GM12878 (cell line): ENCODE measurements at regions not wholly inside any gene's neighbourhood (a gene's known extent, or its start where the extent isn't known, plus 50 kb on each side); places are given as distances from the start of the nearest gene placed in this dataset.

ENCODE experiments used
- ATAC-seq: fragments of 200-7000 bp; cut with Tn5 transposase; 3 replicates; pipeline ENCODE4 v1.9.1; 2020; ENCODE audit warnings: mild to moderate bottlenecking, moderate library complexity
- BruUV-seq: library from RNA; stranded (reverse); fragments of 400-500 nt; replicated peaks from 2 replicates; lab custom pipeline; 2021; lab: Mats Ljungman, UMichigan
- CTCF ChIA-PET: fragments of 300-600 bp; sonication (Branson Sonifier 250); formaldehyde crosslinking; extraction: SDS; loops from one replicate; lab custom pipeline; 2021; ENCODE audit warnings: inconsistent platforms; lab: Yijun Ruan, JAX
- POLR2A ChIA-PET: fragments of 350-600 bp; formaldehyde crosslinking; extraction: SDS; loops from one replicate; lab custom pipeline; 2021; ENCODE audit warnings: inconsistent platforms; lab: Charles Lee
- RAD21 ChIA-PET: fragments of 300-600 bp; sonication (Branson Sonifier 250); formaldehyde crosslinking; loops from one replicate; lab custom pipeline; 2023; ENCODE audit warnings: antibody characterized with exemption; ENCODE audit not compliant: unreplicated experiment; lab: Charles Lee
- SMC1A ChIA-PET: fragments of 300-600 bp; sonication (Branson Sonifier 250); formaldehyde crosslinking; loops from one replicate; lab custom pipeline; 2023; ENCODE audit not compliant: unreplicated experiment, uncharacterized antibody; lab: Charles Lee
- DNase-seq: peaks from one replicate; pipeline ENCODE4 v3.0.0-alpha.2; 2011; ENCODE audit warnings: low read depth, low spot score
- FAIRE-seq: peaks from 3 replicates; lab custom pipeline; 2011; peaks lifted over from hg19 to GRCh38; lab: Jason Lieb, UNC
- H2AFZ ChIP-seq: 2 replicates; pipeline ENCODE4 v1.6.0; 2011; ENCODE audit warnings: low read depth, low read length, control low read depth; ENCODE audit not compliant: control insufficient read depth
- H3K27ac ChIP-seq: 2 replicates; pipeline ENCODE4 v1.5.1; 2011; ENCODE audit warnings: control low read depth; ENCODE audit not compliant: control insufficient read depth, insufficient read depth
- H3K27me3 ChIP-seq, 2 experiments: replicated peaks in 1 of 2; 2 replicates each; pipeline versions ENCODE4 v1.6.0 to v1.6.1; 2011; ENCODE audit warnings: low read length in 1 of 2; ENCODE audit not compliant: control insufficient read depth in 2 of 2, insufficient read depth in 2 of 2
- H3K36me3 ChIP-seq, 2 experiments: 2 replicates each; pipeline ENCODE4 v1.5.1; 2011; ENCODE audit warnings: low read length in 1 of 2; ENCODE audit not compliant: control insufficient read depth in 2 of 2, insufficient read depth in 2 of 2
- H3K4me1 ChIP-seq: 2 replicates; pipeline ENCODE4 v1.6.1; 2011; ENCODE audit warnings: mild to moderate bottlenecking, low read length, moderate library complexity, mixed read lengths; ENCODE audit not compliant: control insufficient read depth, insufficient read depth
- H3K4me2 ChIP-seq: 2 replicates; pipeline ENCODE4 v1.6.0; 2011; ENCODE audit warnings: control low read depth; ENCODE audit not compliant: control insufficient read depth, insufficient read depth
- H3K4me3 ChIP-seq: fragments of 200-600 bp; sonication (generic); 2 replicates; pipeline ENCODE4 v1.5.1; 2016
- H3K79me2 ChIP-seq: 2 replicates; pipeline ENCODE4 v1.6.0; 2011; ENCODE audit warnings: low read length; ENCODE audit not compliant: control insufficient read depth, insufficient read depth
- H3K9ac ChIP-seq: 2 replicates; pipeline ENCODE4 v1.8.0; 2011; ENCODE audit warnings: low read length, control low read depth, mixed read lengths; ENCODE audit not compliant: control insufficient read depth, insufficient read depth
- H3K9me3 ChIP-seq: replicated peaks from 3 replicates; pipeline ENCODE4 v1.5.1; 2011; ENCODE audit warnings: mild to moderate bottlenecking, low read length; ENCODE audit not compliant: control insufficient read depth, insufficient read depth
- H4K20me1 ChIP-seq: 2 replicates; pipeline ENCODE4 v1.6.0; 2011; ENCODE audit not compliant: control insufficient read depth, insufficient read depth
- EGR1 ChIP-seq, 2 experiments: IDR thresholded peaks; 1 replicate in 1 of 2; 2 replicates in 1 of 2; pipeline ENCODE4 v1.6.1; 2011 to 2012; ENCODE audit warnings: low read depth in 2 of 2, low read length in 2 of 2, borderline replicate concordance in 1 of 2, mild to moderate bottlenecking in 1 of 2, moderate library complexity in 1 of 2
- GATAD2B ChIP-seq: fragments of 450-650 bp; conservative IDR thresholded peaks from 2 replicates; pipeline ENCODE4 v1.6.1; 2017; ENCODE audit warnings: low read depth, mild to moderate bottlenecking, moderate library complexity
- IKZF1 ChIP-seq: fragments of 450-650 bp; conservative IDR thresholded peaks from 2 replicates; pipeline ENCODE4 v1.6.1; 2017; ENCODE audit warnings: antibody characterized with exemption, mild to moderate bottlenecking
- JUND ChIP-seq: IDR thresholded peaks from 2 replicates; pipeline ENCODE4 v1.6.1; 2012; ENCODE audit warnings: low read depth, mild to moderate bottlenecking, low read length, improper control_type of control experiment, moderate library complexity
- NBN ChIP-seq: fragments of 450-650 bp; IDR thresholded peaks from 2 replicates; pipeline ENCODE4 v1.6.1; 2016
- RAD21 ChIP-seq: IDR thresholded peaks from 2 replicates; pipeline ENCODE4 v1.6.1; 2011; ENCODE audit warnings: mild to moderate bottlenecking, low read depth, low read length, moderate library complexity; ENCODE audit not compliant: insufficient read depth
- RELA ChIP-seq: fragments of 450-650 bp; IDR thresholded peaks from 2 replicates; pipeline ENCODE4 v1.8.0; 2014; ENCODE audit warnings: borderline replicate concordance; ENCODE audit not compliant: partially characterized antibody
- STAT3 ChIP-seq: IDR thresholded peaks from 2 replicates; pipeline ENCODE4 v1.6.1; 2011; ENCODE audit warnings: low read depth, low read length, improper control_type of control experiment
- TAF1 ChIP-seq: IDR thresholded peaks from 2 replicates; pipeline ENCODE4 v1.6.1; 2011; ENCODE audit warnings: mild to moderate bottlenecking, low read depth, low read length, borderline replicate concordance
- TCF12 ChIP-seq: IDR thresholded peaks from 2 replicates; pipeline ENCODE4 v1.6.1; 2011; ENCODE audit warnings: low read depth, mild to moderate bottlenecking, low read length
- TCF3 ChIP-seq: IDR thresholded peaks from 2 replicates; pipeline ENCODE4 v1.6.1; 2012; ENCODE audit warnings: low read depth, mild to moderate bottlenecking, low read length, borderline replicate concordance; ENCODE audit not compliant: insufficient read depth
- ZBED1 ChIP-seq: IDR thresholded peaks from 2 replicates; pipeline ENCODE4 v1.6.1; 2016; ENCODE audit warnings: borderline replicate concordance
- ZNF217 ChIP-seq: fragments of 450-650 bp; IDR thresholded peaks from 2 replicates; pipeline ENCODE4 v1.6.1; 2017; ENCODE audit warnings: antibody characterized with exemption, mild to moderate bottlenecking
- WGBS: methylation state at CpG from one replicate; pipeline ENCODE4 v1.1.6; 2016; ENCODE audit warnings: low lambda C conversion rate; ENCODE audit not compliant: insufficient replicate concordance, insufficient coverage; ENCODE audit errors: missing lambda C conversion rate; 5-methylcytosine and 5-hydroxymethylcytosine counted together
- in situ Hi-C: fragments of 300-500 bp; cut with MboI; formaldehyde crosslinking; loops from 9 replicates; pipeline ENCODE4 v1.14.3; 2018; ENCODE audit warnings: mixed read lengths
- intact Hi-C: fragments of 100-400 bp; cut with micrococcal nuclease; formaldehyde crosslinking; loops from one replicate; pipeline ENCODE4 v1.14.2; 2022; ENCODE audit not compliant: unreplicated experiment
- TF ChIP-seq, protein P1 (sequence below): IDR thresholded peaks from 2 replicates; pipeline ENCODE4 v1.6.1; 2012; ENCODE audit warnings: improper control_type of control experiment, low read depth, low read length; ENCODE audit not compliant: insufficient replicate concordance
- TF ChIP-seq, protein P2 (sequence below): IDR thresholded peaks from 2 replicates; pipeline ENCODE4 v1.6.1; 2011; ENCODE audit warnings: borderline replicate concordance, low read depth, mild to moderate bottlenecking, moderate library complexity, mixed read lengths, low read length; ENCODE audit not compliant: insufficient read depth; ENCODE audit errors: extremely low read length
- TF ChIP-seq, protein P3 (sequence below): IDR thresholded peaks from 2 replicates; pipeline ENCODE4 v1.6.1; 2011; ENCODE audit warnings: low read depth, low read length, improper control_type of control experiment, borderline replicate concordance

DNA sequence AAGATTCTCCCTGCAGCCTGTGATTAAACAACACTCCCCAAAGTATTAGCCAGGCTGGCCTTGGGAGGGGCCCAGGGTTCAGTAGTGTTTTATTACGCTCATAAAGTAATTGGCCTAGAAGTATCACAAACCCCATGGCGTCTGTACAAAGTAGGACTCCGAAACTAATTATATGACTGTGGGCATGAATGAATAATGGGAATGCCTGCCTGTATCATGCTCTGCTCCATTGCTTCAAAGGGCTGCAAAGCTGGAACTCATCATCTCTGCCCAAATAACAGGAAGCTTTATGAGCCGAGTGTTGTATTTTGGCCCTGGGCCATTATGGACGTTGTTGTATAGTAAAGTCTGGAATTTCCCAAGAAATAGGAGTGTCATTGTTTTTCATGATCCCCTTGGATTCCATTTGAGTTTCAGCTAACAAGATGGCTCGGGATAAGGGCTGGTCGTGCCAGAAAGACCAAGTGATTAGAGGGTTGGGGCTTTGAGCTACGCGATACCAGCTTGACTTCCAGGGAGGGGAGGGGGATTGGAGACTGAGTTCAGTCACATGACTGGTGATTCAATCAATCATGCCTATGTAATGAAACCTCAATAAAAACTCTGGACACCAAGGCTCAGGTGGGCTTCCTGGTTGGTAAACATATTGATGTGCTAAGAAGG is 65.3 kb upstream of the NPTX2 start:
- CTCF ChIA-PET: no interaction called here
- intact Hi-C loops: no loop called here
- Histone ChIP-seq H3K27me3 (no peaks in the 10 kb centered on the region), H3K27ac (no peak overlapping the region), H3K79me2 (no peaks in the 10 kb centered on the region), H4K20me1 (no peaks in the 10 kb centered on the region), H3K9ac (no peak overlapping the region), H3K4me3 (no peak overlapping the region), H3K4me2 (no peak overlapping the region), H3K4me1 (no peaks in the 10 kb centered on the region), H2AFZ (no peak overlapping the region), H3K9me3 (no peaks in the 10 kb centered on the region; the same call in 2 of the 3 replicates), H3K36me3 (no peaks in the 10 kb centered on the region)
- DNase-seq: no peak
- RAD21 ChIA-PET: no interaction called here
- no peak for FAIRE-seq
- ATAC-seq: no peak
- BruUV-seq: no TSS peak
- in situ Hi-C loops: no loop called here
- SMC1A ChIA-PET: no interaction called here
- 45% methylated on average over 9 of the region's 9 CpGs for WGBS
- POLR2A ChIA-PET: no interaction called here
- TF ChIP-seq, protein P1, sequence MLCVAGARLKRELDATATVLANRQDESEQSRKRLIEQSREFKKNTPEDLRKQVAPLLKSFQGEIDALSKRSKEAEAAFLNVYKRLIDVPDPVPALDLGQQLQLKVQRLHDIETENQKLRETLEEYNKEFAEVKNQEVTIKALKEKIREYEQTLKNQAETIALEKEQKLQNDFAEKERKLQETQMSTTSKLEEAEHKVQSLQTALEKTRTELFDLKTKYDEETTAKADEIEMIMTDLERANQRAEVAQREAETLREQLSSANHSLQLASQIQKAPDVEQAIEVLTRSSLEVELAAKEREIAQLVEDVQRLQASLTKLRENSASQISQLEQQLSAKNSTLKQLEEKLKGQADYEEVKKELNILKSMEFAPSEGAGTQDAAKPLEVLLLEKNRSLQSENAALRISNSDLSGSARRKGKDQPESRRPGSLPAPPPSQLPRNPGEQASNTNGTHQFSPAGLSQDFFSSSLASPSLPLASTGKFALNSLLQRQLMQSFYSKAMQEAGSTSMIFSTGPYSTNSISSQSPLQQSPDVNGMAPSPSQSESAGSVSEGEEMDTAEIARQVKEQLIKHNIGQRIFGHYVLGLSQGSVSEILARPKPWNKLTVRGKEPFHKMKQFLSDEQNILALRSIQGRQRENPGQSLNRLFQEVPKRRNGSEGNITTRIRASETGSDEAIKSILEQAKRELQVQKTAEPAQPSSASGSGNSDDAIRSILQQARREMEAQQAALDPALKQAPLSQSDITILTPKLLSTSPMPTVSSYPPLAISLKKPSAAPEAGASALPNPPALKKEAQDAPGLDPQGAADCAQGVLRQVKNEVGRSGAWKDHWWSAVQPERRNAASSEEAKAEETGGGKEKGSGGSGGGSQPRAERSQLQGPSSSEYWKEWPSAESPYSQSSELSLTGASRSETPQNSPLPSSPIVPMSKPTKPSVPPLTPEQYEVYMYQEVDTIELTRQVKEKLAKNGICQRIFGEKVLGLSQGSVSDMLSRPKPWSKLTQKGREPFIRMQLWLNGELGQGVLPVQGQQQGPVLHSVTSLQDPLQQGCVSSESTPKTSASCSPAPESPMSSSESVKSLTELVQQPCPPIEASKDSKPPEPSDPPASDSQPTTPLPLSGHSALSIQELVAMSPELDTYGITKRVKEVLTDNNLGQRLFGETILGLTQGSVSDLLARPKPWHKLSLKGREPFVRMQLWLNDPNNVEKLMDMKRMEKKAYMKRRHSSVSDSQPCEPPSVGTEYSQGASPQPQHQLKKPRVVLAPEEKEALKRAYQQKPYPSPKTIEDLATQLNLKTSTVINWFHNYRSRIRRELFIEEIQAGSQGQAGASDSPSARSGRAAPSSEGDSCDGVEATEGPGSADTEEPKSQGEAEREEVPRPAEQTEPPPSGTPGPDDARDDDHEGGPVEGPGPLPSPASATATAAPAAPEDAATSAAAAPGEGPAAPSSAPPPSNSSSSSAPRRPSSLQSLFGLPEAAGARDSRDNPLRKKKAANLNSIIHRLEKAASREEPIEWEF: no peak
- TF ChIP-seq, protein P2, sequence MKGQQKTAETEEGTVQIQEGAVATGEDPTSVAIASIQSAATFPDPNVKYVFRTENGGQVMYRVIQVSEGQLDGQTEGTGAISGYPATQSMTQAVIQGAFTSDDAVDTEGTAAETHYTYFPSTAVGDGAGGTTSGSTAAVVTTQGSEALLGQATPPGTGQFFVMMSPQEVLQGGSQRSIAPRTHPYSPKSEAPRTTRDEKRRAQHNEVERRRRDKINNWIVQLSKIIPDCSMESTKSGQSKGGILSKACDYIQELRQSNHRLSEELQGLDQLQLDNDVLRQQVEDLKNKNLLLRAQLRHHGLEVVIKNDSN: no peak
- TF ChIP-seq IKZF1 (no peak), TCF3 (no peak), GATAD2B (no peak), RELA (no peak), NBN (no peak), STAT3 (no peak), EGR1 (IDR thresholded peaks at IDR 0.05; ENCODE audit: borderline replicate concordance in 1 of 2, low read depth in 2 of 2, low read length in 2 of 2) (no peak), TCF12 (no peak), TAF1 (no peak), RAD21 (no peak), ZBED1 (no peak), ZNF217 (no peak), JUND (no peak)
- TF ChIP-seq, protein P3, sequence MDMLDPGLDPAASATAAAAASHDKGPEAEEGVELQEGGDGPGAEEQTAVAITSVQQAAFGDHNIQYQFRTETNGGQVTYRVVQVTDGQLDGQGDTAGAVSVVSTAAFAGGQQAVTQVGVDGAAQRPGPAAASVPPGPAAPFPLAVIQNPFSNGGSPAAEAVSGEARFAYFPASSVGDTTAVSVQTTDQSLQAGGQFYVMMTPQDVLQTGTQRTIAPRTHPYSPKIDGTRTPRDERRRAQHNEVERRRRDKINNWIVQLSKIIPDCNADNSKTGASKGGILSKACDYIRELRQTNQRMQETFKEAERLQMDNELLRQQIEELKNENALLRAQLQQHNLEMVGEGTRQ: no peak
